NCI-H1092 (cell line): ENCODE measurements at regions not wholly inside any gene's neighbourhood (a gene's known extent, or its start where the extent isn't known, plus 50 kb on each side); places are given as distances from the start of the nearest gene placed in this dataset.

ENCODE experiments used
- DNase-seq: peaks from one replicate; lab custom pipeline; 2025; lab: John Stamatoyannopoulos, UW

- no peak for DNase-seq
Measured at GRCh38 chr6:74879976-74880375, 325.9 kb downstream of the COL12A1 start.

GRCh38 chr6:74879234-74879633 lies 326.6 kb downstream of the COL12A1 start:
- DNase-seq, result no peak

- DNase-seq, result no peak
Measured at GRCh38 chr6:74875193-74875592, 330.7 kb downstream of the COL12A1 start.

- DNase-seq, result no peak
Measured at GRCh38 chr6:74872754-74873476, 332.9 kb downstream of the COL12A1 start.

- DNase-seq, result no peak
Measured at GRCh38 chr6:74871757-74872156, 334.1 kb downstream of the COL12A1 start.

- no peak for DNase-seq
Measured at GRCh38 chr6:74870403-74870802, 335.4 kb downstream of the COL12A1 start.

- DNase-seq, result no peak
Measured at GRCh38 chr6:74867291-74867690, 338.6 kb downstream of the COL12A1 start.

- DNase-seq, result no peak
Measured at GRCh38 chr6:74863968-74864367, 341.9 kb downstream of the COL12A1 start.

GRCh38 chr6:74860456-74860855 lies 345.4 kb downstream of the COL12A1 start:
- no peak for DNase-seq

GRCh38 chr6:74857157-74857556 lies 348.7 kb downstream of the COL12A1 start:
- no peak for DNase-seq

GRCh38 chr6:74853991-74854390 lies 351.9 kb downstream of the COL12A1 start:
- DNase-seq, result no peak

GRCh38 chr6:74851596-74851995 lies 354.3 kb downstream of the COL12A1 start:
- DNase-seq, result no peak

GRCh38 chr6:74840953-74841352 lies 364.9 kb downstream of the COL12A1 start:
- no peak for DNase-seq

- no peak for DNase-seq
Measured at GRCh38 chr6:74834967-74835366, 370.9 kb downstream of the COL12A1 start.

- DNase-seq, result no peak
Measured at GRCh38 chr6:74826263-74826662, 379.6 kb downstream of the COL12A1 start.

- no peak for DNase-seq
Measured at GRCh38 chr6:74814440-74814839, 391.4 kb downstream of the COL12A1 start.

GRCh38 chr6:74807674-74808073 lies 398.2 kb downstream of the COL12A1 start:
- no peak for DNase-seq

- DNase-seq, result no peak
Measured at GRCh38 chr6:74805916-74806696, 399.7 kb downstream of the COL12A1 start.

GRCh38 chr6:74798302-74798701 lies 407.6 kb downstream of the COL12A1 start:
- no peak for DNase-seq

GRCh38 chr6:74785236-74785635 lies 420.6 kb downstream of the COL12A1 start:
- DNase-seq, result no peak

- no peak for DNase-seq
Measured at GRCh38 chr6:74782346-74782745, 423.5 kb downstream of the COL12A1 start.

- no peak for DNase-seq
Measured at GRCh38 chr6:74780831-74781230, 425.0 kb downstream of the COL12A1 start.

- no peak for DNase-seq
Measured at GRCh38 chr6:74768738-74769137, 437.1 kb downstream of the COL12A1 start.

GRCh38 chr6:74768120-74768519 lies 437.7 kb downstream of the COL12A1 start:
- no peak for DNase-seq
